ENCODE measurements at regions not wholly inside any gene's neighbourhood (a gene's known extent, or its start where the extent isn't known, plus 50 kb on each side); places are given as distances from the start of the nearest gene placed in this dataset.

DNA sequence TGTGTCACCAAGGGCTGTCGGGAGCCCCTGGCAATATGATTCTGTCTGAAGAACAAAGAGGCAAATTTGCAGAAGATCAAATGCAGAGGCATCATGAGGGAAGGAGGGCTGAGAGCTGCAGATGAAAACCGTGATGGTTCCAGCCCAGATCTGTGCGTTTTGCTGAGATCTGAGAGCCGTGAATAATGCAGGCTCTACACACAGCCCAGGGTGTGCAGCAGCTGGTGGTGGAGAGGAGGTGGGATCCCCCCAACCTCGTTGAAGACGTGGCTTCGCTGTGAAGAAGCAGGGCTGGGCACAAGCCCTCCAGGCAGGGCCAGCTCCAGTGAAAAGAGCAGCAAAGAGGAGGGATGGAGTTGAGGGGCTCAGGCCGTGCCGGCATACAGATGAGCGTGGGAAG is 75.5 kb downstream of the TSPAN17 start:
- Histone ChIP-seq H3K4me1 (ENCODE audit: control insufficient read depth, insufficient read depth, low read length, poor library complexity, severe bottlenecking) (no peaks in the 10 kb centered on the region), H3K27ac (ENCODE audit: insufficient read depth, low read length, poor library complexity, severe bottlenecking) (no peak overlapping the region), H3K27me3 (ENCODE audit: control insufficient read depth, insufficient read depth, low read length) (no peaks in the 10 kb centered on the region), H3K4me3 (ENCODE audit: low read depth, low read length) (no peak overlapping the region), H3K36me3 (ENCODE audit: control insufficient read depth, insufficient read depth, low read length) (no peaks in the 10 kb centered on the region), H3K9me3 (ENCODE audit: control insufficient read depth in 2 of 2, low read length in 2 of 2) (no peaks in the 10 kb centered on the region)
- Mint-ChIP-seq H3K9me3 (peaks cover 0 to 3% (median 0%) of the 10 kb centered on the region in 7 donors), H3K4me1 (peaks cover 0 to 13% (median 6%) of the 10 kb centered on the region in 4 donors), H3K27me3 (peaks cover 58% of the 10 kb centered on the region), H3K4me3 (peak overlapping the region in 1 of 4 donors; percentile 48), H3K36me3 (no peaks in the 10 kb centered on the region), H3K27ac (no peak overlapping the region)
- no peak for ATAC-seq (ENCODE audit: low read depth in 2 of 2)
- DNase-seq, result no peak

DNA sequence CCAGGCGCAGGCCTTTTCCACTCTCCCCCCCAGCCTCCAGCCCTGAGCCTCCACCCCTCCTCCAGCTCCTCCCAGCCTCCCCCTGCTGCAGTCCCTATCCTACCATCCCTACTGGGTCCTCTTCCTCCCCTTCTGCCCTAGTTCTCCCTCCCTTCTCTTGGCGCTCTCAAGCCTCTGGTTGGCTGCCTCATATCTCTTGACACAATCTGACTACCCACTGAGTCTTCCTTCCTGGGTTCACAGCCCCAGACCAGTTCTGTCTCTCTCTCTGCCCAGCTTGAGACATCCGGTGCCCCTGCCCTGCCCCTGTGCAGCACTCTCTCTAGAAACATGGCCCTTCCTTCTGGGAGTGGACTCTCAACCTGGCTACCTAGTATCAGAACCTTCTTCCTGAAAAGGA is 76.2 kb downstream of the TSPAN17 start:
- peak in 1 of 2 donors; percentile 48 for ATAC-seq (ENCODE audit: low read depth in 2 of 2)
- Mint-ChIP-seq H3K4me3 (no peak overlapping the region), H3K36me3 (no peaks in the 10 kb centered on the region), H3K27ac (no peak overlapping the region), H3K27me3 (peaks cover 60% of the 10 kb centered on the region), H3K4me1 (peaks cover 0 to 13% (median 6%) of the 10 kb centered on the region in 4 donors), H3K9me3 (peaks cover 0 to 3% (median 0%) of the 10 kb centered on the region in 7 donors)
- no peak overlapping the region for H3K4me3 ChIP-seq (ENCODE audit: low read depth, low read length)
- H3K36me3 ChIP-seq (ENCODE audit: control insufficient read depth, insufficient read depth, low read length), result no peaks in the 10 kb centered on the region
- no peaks in the 10 kb centered on the region for H3K27me3 ChIP-seq (ENCODE audit: control insufficient read depth, insufficient read depth, low read length)
- no peak overlapping the region for H3K27ac ChIP-seq (ENCODE audit: insufficient read depth, low read length, poor library complexity, severe bottlenecking)
- peak in 1 of 3 donors; percentile 9 for DNase-seq
- H3K9me3 ChIP-seq (ENCODE audit: control insufficient read depth in 2 of 2, low read length in 2 of 2), result no peaks in the 10 kb centered on the region
- no peaks in the 10 kb centered on the region for H3K4me1 ChIP-seq (ENCODE audit: control insufficient read depth, insufficient read depth, low read length, poor library complexity, severe bottlenecking)

DNA sequence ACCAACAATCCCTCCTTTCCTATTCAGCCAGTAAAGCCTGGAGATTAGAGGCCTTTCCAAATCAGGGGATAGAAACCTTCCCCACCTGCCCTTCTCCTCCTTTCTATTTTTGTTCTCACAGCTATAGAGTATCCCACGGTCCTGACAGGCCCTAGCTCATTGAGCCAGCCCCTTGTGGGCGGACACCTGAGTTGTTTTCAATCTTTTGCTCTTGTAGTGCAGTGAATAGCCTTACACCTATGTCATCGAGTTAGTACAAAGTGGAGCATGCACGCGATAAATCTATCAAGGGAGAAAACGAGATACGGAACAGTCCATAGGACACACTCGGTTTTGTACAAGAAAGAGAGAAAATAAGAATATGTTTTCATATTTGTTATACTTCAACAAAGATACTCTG is 77.2 kb downstream of the TSPAN17 start:
- ATAC-seq (ENCODE audit: low read depth in 2 of 2) (no peak), DNase-seq (no peak)
- Mint-ChIP-seq H3K27ac (no peak overlapping the region), H3K27me3 (peaks cover 58% of the 10 kb centered on the region), H3K4me1 (peaks cover 0 to 13% (median 6%) of the 10 kb centered on the region in 4 donors), H3K36me3 (no peaks in the 10 kb centered on the region), H3K4me3 (no peak overlapping the region), H3K9me3 (peaks cover 0 to 3% (median 0%) of the 10 kb centered on the region in 7 donors)
- H3K4me1 ChIP-seq (ENCODE audit: control insufficient read depth, insufficient read depth, low read length, poor library complexity, severe bottlenecking), result no peaks in the 10 kb centered on the region
- H3K27ac ChIP-seq (ENCODE audit: insufficient read depth, low read length, poor library complexity, severe bottlenecking), result no peak overlapping the region
- no peaks in the 10 kb centered on the region for H3K27me3 ChIP-seq (ENCODE audit: control insufficient read depth, insufficient read depth, low read length)
- H3K36me3 ChIP-seq (ENCODE audit: control insufficient read depth, insufficient read depth, low read length), result no peaks in the 10 kb centered on the region
- no peaks in the 10 kb centered on the region for H3K9me3 ChIP-seq (ENCODE audit: control insufficient read depth in 2 of 2, low read length in 2 of 2)
- H3K4me3 ChIP-seq (ENCODE audit: low read depth, low read length), result no peak overlapping the region

DNA sequence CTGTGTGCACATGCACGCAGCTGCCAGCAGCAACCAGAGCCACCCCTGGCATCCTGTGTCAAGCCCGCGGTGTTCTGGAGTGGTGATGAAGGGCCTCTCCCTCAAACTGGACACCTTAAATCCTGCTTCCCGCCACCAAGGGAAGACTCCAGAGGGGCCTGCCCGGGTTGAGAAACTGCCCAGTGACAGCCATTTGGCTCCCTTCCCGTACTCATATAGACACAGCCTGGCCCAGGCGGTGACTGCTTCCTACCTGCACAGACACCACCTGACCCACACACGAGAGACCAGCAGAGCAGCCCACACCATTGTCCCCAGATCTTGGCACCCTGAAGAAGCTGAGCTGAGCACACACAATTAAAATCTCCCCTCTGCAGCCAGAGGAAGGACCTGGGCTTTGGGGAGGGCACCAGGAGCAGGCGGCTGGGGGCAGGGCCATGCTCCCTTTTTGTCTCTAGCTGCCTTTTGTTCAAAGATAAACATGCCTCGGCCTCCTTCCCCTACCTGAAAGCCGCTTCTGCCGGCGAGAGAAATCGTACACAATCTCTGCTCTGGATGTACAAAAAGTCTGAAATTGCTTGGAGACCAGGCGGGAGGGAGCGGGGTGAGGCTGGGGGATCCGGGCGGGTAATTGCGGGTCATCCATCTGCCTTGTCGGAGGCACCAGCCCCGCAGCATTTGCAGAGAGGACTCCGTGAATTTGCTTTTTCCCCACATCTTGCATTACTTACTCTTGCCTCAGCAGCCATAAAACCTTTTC is 78.4 kb downstream of the TSPAN17 start:
- no peaks in the 10 kb centered on the region for H3K36me3 Mint-ChIP-seq
- H3K27me3 Mint-ChIP-seq, result peaks cover 65% of the 10 kb centered on the region
- Histone ChIP-seq H3K9me3 (ENCODE audit: control insufficient read depth in 2 of 2, low read length in 2 of 2) (no peaks in the 10 kb centered on the region), H3K4me1 (ENCODE audit: control insufficient read depth, insufficient read depth, low read length, poor library complexity, severe bottlenecking) (no peaks in the 10 kb centered on the region), H3K36me3 (ENCODE audit: control insufficient read depth, insufficient read depth, low read length) (no peaks in the 10 kb centered on the region), H3K27me3 (ENCODE audit: control insufficient read depth, insufficient read depth, low read length) (no peaks in the 10 kb centered on the region), H3K4me3 (ENCODE audit: low read depth, low read length) (no peak overlapping the region), H3K27ac (ENCODE audit: insufficient read depth, low read length, poor library complexity, severe bottlenecking) (no peak overlapping the region)
- no peak overlapping the region for H3K4me3 Mint-ChIP-seq
- DNase-seq (no peak), ATAC-seq (ENCODE audit: low read depth in 2 of 2) (no peak)
- peaks cover 0 to 7% (median 0%) of the 10 kb centered on the region in 7 donors for H3K9me3 Mint-ChIP-seq
- H3K27ac Mint-ChIP-seq, result no peak overlapping the region
- H3K4me1 Mint-ChIP-seq, result peaks cover 0 to 13% (median 6%) of the 10 kb centered on the region in 4 donors

DNA sequence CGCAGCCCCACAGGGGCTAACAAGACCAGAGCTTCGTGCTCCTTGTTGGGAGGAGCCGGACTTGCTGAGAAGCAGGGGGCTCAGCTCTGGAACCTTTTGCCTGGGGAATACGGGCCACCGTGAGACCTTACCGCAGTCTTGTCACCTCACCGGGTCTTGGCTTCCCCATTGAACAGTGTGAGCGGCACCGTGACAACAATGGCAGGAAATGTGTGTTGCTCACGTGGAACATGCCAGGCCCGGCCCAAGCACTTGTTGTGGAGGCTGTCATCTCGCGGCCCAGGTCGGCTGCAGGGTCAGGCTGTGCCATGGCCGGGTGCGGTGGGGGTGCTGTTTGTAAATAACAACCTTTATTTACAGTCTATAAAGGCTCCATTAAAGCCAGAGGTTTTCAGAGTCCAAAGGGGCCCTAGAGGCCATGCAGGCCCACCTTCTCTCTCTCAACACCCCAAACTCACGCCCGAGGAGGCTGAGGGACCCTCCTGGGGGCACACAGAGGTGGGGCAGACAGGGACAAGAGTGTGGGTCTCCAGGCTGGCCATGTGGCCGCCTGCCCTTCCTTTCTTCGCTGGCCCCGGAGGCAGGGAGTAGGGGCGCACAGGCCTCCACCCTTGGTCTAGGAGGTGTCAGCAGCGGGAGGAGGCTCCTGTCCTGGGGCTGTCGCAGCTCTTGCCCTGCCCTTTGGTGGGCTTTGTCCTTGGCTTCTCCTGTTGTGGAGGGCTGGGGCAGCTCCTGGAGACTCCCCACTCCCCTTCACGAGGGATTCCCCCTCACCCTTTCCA is 79.7 kb downstream of the TSPAN17 start:
- H3K27ac ChIP-seq (ENCODE audit: insufficient read depth, low read length, poor library complexity, severe bottlenecking), result no peak overlapping the region
- no peaks in the 10 kb centered on the region for H3K27me3 ChIP-seq (ENCODE audit: control insufficient read depth, insufficient read depth, low read length)

DNA sequence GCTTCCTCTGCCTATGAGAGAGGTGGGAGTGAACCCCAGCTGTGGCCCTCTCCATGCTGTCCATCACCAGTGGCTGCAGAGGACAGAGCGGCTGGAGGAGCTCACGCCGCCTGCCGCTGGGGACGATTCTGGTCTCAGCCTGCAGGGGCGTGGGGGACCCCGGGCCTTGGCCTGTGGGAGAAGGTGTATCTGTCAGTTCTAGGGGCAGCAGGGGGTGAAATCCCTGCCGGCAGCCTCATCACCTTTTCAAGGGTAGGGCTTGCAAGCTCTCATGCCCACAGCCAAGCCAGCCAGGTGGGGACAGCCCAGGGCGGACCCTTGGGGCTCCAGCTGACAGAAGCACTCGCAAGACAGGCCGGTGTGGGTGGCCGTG is 80.2 kb downstream of the TSPAN17 start:
- H3K4me3 ChIP-seq (ENCODE audit: low read depth, low read length), result no peak overlapping the region
- no peak overlapping the region for H3K4me3 Mint-ChIP-seq
- H3K27ac Mint-ChIP-seq, result no peak overlapping the region
- no peaks in the 10 kb centered on the region for H3K27me3 ChIP-seq (ENCODE audit: control insufficient read depth, insufficient read depth, low read length)
- ATAC-seq (ENCODE audit: low read depth in 2 of 2) (no peak), DNase-seq (no peak)
- H3K9me3 ChIP-seq (ENCODE audit: control insufficient read depth in 2 of 2, low read length in 2 of 2), result no peaks in the 10 kb centered on the region
- peaks cover 68% of the 10 kb centered on the region for H3K27me3 Mint-ChIP-seq
- H3K36me3 ChIP-seq (ENCODE audit: control insufficient read depth, insufficient read depth, low read length), result no peaks in the 10 kb centered on the region
- H3K27ac ChIP-seq (ENCODE audit: insufficient read depth, low read length, poor library complexity, severe bottlenecking), result no peak overlapping the region
- no peaks in the 10 kb centered on the region for H3K36me3 Mint-ChIP-seq
- peaks cover 0 to 5% (median 0%) of the 10 kb centered on the region in 7 donors for H3K9me3 Mint-ChIP-seq
- peaks cover 0 to 11% (median 5%) of the 10 kb centered on the region in 4 donors for H3K4me1 Mint-ChIP-seq
- H3K4me1 ChIP-seq (ENCODE audit: control insufficient read depth, insufficient read depth, low read length, poor library complexity, severe bottlenecking), result no peaks in the 10 kb centered on the region

More for the DNA sequence above, 79.7 kb downstream of the TSPAN17 start:
- peaks cover 73% of the 10 kb centered on the region for H3K27me3 Mint-ChIP-seq
- H3K27ac Mint-ChIP-seq, result no peak overlapping the region
- no peak overlapping the region for H3K4me3 Mint-ChIP-seq
- Histone ChIP-seq H3K36me3 (ENCODE audit: control insufficient read depth, insufficient read depth, low read length) (no peaks in the 10 kb centered on the region), H3K9me3 (ENCODE audit: control insufficient read depth in 2 of 2, low read length in 2 of 2) (no peaks in the 10 kb centered on the region), H3K4me1 (ENCODE audit: control insufficient read depth, insufficient read depth, low read length, poor library complexity, severe bottlenecking) (no peaks in the 10 kb centered on the region), H3K4me3 (ENCODE audit: low read depth, low read length) (no peak overlapping the region)
- peaks cover 0 to 11% (median 5%) of the 10 kb centered on the region in 4 donors for H3K4me1 Mint-ChIP-seq
- no peaks in the 10 kb centered on the region for H3K36me3 Mint-ChIP-seq
- ATAC-seq (ENCODE audit: low read depth in 2 of 2) (no peak), DNase-seq (peak in 1 of 3 donors; percentile 9)
- peaks cover 0 to 5% (median 0%) of the 10 kb centered on the region in 7 donors for H3K9me3 Mint-ChIP-seq

DNA sequence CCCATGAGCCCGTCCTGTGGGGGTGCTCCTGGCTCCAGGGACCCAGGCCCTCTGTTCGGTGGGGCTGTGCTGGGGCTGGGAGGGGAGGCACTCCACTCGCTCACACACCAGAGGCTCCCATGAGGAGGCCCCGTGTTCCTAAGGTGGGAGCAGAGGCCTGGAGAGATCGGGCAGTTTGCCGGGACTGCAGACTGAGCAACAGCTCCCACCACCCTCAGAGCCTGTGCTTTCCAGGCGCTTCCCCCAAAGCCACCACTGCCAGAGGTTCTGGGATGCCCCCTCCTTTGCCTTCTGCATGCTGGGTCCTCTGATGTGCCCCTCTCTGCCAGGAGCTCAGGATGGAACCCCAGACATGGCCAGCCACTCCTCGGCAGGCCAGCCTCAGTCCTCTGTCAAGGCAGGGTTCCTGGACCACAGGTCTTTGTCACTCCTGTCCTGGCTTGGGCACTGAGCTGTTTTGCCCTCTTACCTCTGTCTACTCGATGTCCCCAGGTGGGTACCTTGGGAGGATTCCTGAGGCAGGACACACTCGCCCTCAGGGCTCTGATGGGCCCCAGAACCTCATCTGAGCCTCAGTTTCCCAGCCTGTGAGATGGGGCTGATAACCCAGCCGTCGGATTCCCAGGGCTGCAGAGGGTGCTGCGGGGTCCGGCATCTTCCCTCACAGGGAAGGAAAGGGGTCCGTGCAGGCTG is 80.8 kb downstream of the TSPAN17 start:
- Histone ChIP-seq H3K36me3 (ENCODE audit: control insufficient read depth, insufficient read depth, low read length) (no peaks in the 10 kb centered on the region), H3K9me3 (ENCODE audit: control insufficient read depth in 2 of 2, low read length in 2 of 2) (no peaks in the 10 kb centered on the region), H3K4me1 (ENCODE audit: control insufficient read depth, insufficient read depth, low read length, poor library complexity, severe bottlenecking) (no peaks in the 10 kb centered on the region), H3K27me3 (ENCODE audit: control insufficient read depth, insufficient read depth, low read length) (no peaks in the 10 kb centered on the region), H3K4me3 (ENCODE audit: low read depth, low read length) (no peak overlapping the region), H3K27ac (ENCODE audit: insufficient read depth, low read length, poor library complexity, severe bottlenecking) (no peak overlapping the region)
- no peak for ATAC-seq (ENCODE audit: low read depth in 2 of 2)
- H3K27ac Mint-ChIP-seq, result no peak overlapping the region
- peaks cover 0 to 11% (median 4%) of the 10 kb centered on the region in 4 donors for H3K4me1 Mint-ChIP-seq
- DNase-seq, result no peak
- no peak overlapping the region for H3K4me3 Mint-ChIP-seq
- H3K9me3 Mint-ChIP-seq, result peaks cover 0 to 5% (median 0%) of the 10 kb centered on the region in 7 donors
- no peaks in the 10 kb centered on the region for H3K36me3 Mint-ChIP-seq
- peaks cover 63% of the 10 kb centered on the region for H3K27me3 Mint-ChIP-seq

Measured in CD4-positive, CD25-positive, alpha-beta regulatory T cell (primary cell).